OCI-LY3 (cell line): ENCODE measurements at regions not wholly inside any gene's neighbourhood (a gene's known extent, or its start where the extent isn't known, plus 50 kb on each side); places are given as distances from the start of the nearest gene placed in this dataset.
A peak's percentile ranks its signal among the peaks of the same experiment; 100 is the strongest.

Experiments used
- CTCF ChIP-seq: fragments of 200-600, 300-600 bp; sonication (generic); IDR thresholded peaks from 2 replicates; pipeline ENCODE4 v1.5.1; 2014; ENCODE audit warnings: antibody characterized with exemption, low read length, low read depth
- EZH2phosphoT487 ChIP-seq: fragments of 200-600 bp; shearing (Covaris generic); IDR thresholded peaks from 2 replicates; pipeline ENCODE4 v1.6.1; 2018; ENCODE audit warnings: antibody characterized with exemption, mixed run types, low read depth

- peak; percentile 25; the same call in 1 of the 2 replicates for TF ChIP-seq CTCF
- no peak for TF ChIP-seq EZH2phosphoT487
These were observed 178.3 kb upstream of the HSFY2 start for GRCh38 chrY:18951657-18952435.
